ENCODE measurements at regions not wholly inside any gene's neighbourhood (a gene's known extent, or its start where the extent isn't known, plus 50 kb on each side); places are given as distances from the start of the nearest gene placed in this dataset.

DNA sequence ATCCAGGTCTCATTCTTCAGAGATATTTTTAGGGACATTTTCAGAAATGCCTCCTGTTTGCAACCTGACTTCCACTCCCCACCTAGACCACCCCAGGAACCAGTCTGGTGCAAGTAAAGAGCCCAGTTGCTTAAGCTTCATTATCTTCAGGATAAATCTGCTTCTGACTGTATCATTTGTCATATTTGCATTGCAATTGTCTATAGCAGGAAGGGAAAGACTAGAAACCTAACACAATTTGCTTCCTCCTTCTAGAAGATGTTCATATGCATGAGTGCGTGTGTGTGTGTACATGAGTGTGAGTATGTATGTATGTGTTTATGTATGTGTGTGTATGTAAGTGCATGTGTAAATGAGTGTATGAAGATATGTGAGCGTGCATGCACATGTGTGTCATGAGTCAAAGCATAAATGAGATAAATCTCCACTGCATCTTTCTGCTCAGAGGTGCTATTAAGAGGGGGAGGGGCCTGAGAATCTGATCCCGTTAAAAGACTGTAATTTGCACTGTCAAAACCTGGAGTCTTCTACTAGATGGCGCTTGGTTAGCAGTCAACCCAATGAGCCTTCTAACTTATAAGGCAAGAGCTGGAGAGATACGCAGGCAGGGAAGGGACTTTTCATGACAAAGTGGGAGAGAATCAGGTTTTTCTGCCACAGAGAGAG is 178.8 kb upstream of the KL start:
- no peak for TF ChIP-seq POLR2A (IDR thresholded peaks at IDR 0.05)
- TF ChIP-seq, protein P1, sequence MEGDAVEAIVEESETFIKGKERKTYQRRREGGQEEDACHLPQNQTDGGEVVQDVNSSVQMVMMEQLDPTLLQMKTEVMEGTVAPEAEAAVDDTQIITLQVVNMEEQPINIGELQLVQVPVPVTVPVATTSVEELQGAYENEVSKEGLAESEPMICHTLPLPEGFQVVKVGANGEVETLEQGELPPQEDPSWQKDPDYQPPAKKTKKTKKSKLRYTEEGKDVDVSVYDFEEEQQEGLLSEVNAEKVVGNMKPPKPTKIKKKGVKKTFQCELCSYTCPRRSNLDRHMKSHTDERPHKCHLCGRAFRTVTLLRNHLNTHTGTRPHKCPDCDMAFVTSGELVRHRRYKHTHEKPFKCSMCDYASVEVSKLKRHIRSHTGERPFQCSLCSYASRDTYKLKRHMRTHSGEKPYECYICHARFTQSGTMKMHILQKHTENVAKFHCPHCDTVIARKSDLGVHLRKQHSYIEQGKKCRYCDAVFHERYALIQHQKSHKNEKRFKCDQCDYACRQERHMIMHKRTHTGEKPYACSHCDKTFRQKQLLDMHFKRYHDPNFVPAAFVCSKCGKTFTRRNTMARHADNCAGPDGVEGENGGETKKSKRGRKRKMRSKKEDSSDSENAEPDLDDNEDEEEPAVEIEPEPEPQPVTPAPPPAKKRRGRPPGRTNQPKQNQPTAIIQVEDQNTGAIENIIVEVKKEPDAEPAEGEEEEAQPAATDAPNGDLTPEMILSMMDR (IDR thresholded peaks at IDR 0.05) = no peak

Measured in heart left ventricle (tissue), 13 donors.